ENCODE measurements at regions not wholly inside any gene's neighbourhood (a gene's known extent, or its start where the extent isn't known, plus 50 kb on each side); places are given as distances from the start of the nearest gene placed in this dataset.

DNA sequence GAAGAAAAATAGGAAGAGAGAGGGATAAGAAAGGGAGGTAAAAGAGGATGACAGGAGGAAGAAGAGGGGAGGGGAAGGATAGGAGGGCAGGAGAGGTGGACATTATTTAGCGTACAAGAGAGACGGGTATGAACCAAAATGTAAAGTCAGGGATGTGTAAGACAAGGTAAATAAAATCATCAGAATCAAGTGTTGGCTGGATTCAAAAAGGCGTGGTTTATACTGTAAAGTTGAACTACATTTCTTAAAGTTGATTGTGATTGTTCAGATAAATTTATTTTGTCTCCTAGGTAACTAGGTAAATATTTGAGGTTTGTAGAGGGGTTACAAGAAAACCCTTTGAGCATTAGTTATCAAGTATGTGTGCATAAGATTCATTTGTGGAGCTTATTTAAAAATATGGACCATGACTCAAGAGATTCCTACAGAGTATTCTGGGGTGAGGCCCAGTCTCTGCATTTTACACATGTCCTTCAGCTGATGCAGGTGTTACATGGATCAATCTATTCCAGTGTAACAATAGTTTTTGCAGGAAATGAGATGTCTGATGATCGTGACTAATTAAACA lies 512.1 kb upstream of the MBL2 start:
- H4K20me1 ChIP-seq (ENCODE audit: insufficient read depth), result no peaks in the 10 kb centered on the region
- no peak overlapping the region for H2AFZ ChIP-seq (ENCODE audit: low read depth)
- H3K4me1 ChIP-seq (ENCODE audit: low read depth, poor library complexity, severe bottlenecking), result no peaks in the 10 kb centered on the region
- H3K27me3 ChIP-seq (ENCODE audit: insufficient read depth, low read depth), result no peaks in the 10 kb centered on the region
- H3K79me2 ChIP-seq (ENCODE audit: insufficient read depth, low read depth), result no peaks in the 10 kb centered on the region
- no peak overlapping the region for H3K9ac ChIP-seq
- no peak for TF ChIP-seq CTCF (conservative IDR thresholded peaks at IDR 0.05; ENCODE audit: low read depth, low read length)
- no peak overlapping the region for H3K4me2 ChIP-seq
- no peak overlapping the region for H3K27ac ChIP-seq
- H3K36me3 ChIP-seq (ENCODE audit: insufficient read depth), result no peaks in the 10 kb centered on the region
- no peak overlapping the region for H3K4me3 ChIP-seq (IDR thresholded peaks at IDR 0.05; ENCODE audit: insufficient read depth, low read depth, low read length)

DNA sequence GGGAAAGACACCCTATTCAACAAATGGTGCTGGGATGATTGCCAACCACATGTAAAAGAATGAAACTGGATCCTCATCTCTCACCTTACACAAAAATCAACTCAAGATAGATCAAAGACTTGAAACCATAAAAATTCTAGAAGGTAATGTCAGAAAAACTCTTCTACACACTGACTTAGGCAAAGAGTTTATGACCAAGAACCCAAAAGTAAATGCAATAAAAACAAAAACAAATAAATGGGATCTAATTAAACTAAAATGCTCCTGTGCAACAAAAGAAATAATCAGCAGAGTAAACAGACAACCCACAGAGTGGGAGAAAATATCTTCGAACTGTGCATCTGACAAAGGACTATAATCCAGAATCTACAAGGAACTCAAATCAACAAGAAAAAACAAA lies 504.2 kb upstream of the MBL2 start:
- Histone ChIP-seq H3K9ac (no peak overlapping the region), H3K79me2 (ENCODE audit: insufficient read depth, low read depth) (no peaks in the 10 kb centered on the region), H3K4me1 (ENCODE audit: low read depth, poor library complexity, severe bottlenecking) (no peaks in the 10 kb centered on the region), H3K36me3 (ENCODE audit: insufficient read depth) (no peaks in the 10 kb centered on the region), H3K4me2 (no peak overlapping the region), H3K27me3 (ENCODE audit: insufficient read depth, low read depth) (no peaks in the 10 kb centered on the region), H3K4me3 (IDR thresholded peaks at IDR 0.05; ENCODE audit: insufficient read depth, low read depth, low read length) (no peak overlapping the region), H4K20me1 (ENCODE audit: insufficient read depth) (no peaks in the 10 kb centered on the region), H2AFZ (ENCODE audit: low read depth) (no peak overlapping the region), H3K27ac (no peak overlapping the region)
- TF ChIP-seq CTCF (conservative IDR thresholded peaks at IDR 0.05; ENCODE audit: low read depth, low read length), result no peak

GRCh38 chr10:53269482-53269881 lies 496.9 kb upstream of the MBL2 start:
- Histone ChIP-seq H3K9ac (no peak overlapping the region), H3K79me2 (ENCODE audit: insufficient read depth, low read depth) (no peaks in the 10 kb centered on the region), H2AFZ (ENCODE audit: low read depth) (no peak overlapping the region), H3K27ac (no peak overlapping the region), H3K4me2 (no peak overlapping the region), H3K27me3 (ENCODE audit: insufficient read depth, low read depth) (no peaks in the 10 kb centered on the region), H3K4me1 (ENCODE audit: low read depth, poor library complexity, severe bottlenecking) (no peaks in the 10 kb centered on the region), H3K36me3 (ENCODE audit: insufficient read depth) (no peaks in the 10 kb centered on the region), H3K4me3 (IDR thresholded peaks at IDR 0.05; ENCODE audit: insufficient read depth, low read depth, low read length) (no peak overlapping the region), H4K20me1 (ENCODE audit: insufficient read depth) (no peaks in the 10 kb centered on the region)
- TF ChIP-seq CTCF (conservative IDR thresholded peaks at IDR 0.05; ENCODE audit: low read depth, low read length), result no peak

- no peak for TF ChIP-seq CTCF (conservative IDR thresholded peaks at IDR 0.05; ENCODE audit: low read depth, low read length)
- Histone ChIP-seq H3K4me3 (IDR thresholded peaks at IDR 0.05; ENCODE audit: insufficient read depth, low read depth, low read length) (no peak overlapping the region), H3K36me3 (ENCODE audit: insufficient read depth) (no peaks in the 10 kb centered on the region), H3K27ac (no peak overlapping the region), H2AFZ (ENCODE audit: low read depth) (no peak overlapping the region), H3K27me3 (ENCODE audit: insufficient read depth, low read depth) (no peaks in the 10 kb centered on the region), H4K20me1 (ENCODE audit: insufficient read depth) (no peaks in the 10 kb centered on the region), H3K4me2 (no peak overlapping the region), H3K9ac (no peak overlapping the region), H3K79me2 (ENCODE audit: insufficient read depth, low read depth) (no peaks in the 10 kb centered on the region), H3K4me1 (ENCODE audit: low read depth, poor library complexity, severe bottlenecking) (no peaks in the 10 kb centered on the region)
These were observed 487.6 kb upstream of the MBL2 start for GRCh38 chr10:53260213-53260612.

Measured in KMS-11 (cell line).